Loucy (cell line): ENCODE measurements at regions not wholly inside any gene's neighbourhood (a gene's known extent, or its start where the extent isn't known, plus 50 kb on each side); places are given as distances from the start of the nearest gene placed in this dataset.

ENCODE experiments used
- H2AFZ ChIP-seq: fragments of 200-600 bp; sonication (generic); 2 replicates; pipeline ENCODE4 v1.6.0; 2016; ENCODE audit warnings: antibody characterized with exemption, mild to moderate bottlenecking, low read length, moderate library complexity
- H3F3A ChIP-seq: fragments of 200-600 bp; 2 replicates; pipeline ENCODE4 v1.6.0; 2016; ENCODE audit warnings: antibody characterized with exemption, low read depth, mild to moderate bottlenecking
- H3K27me3 ChIP-seq: fragments of 200-600 bp; sonication (generic); 2 replicates; pipeline ENCODE4 v1.6.1; 2014; ENCODE audit warnings: low read length, mild to moderate bottlenecking; ENCODE audit not compliant: insufficient read depth, poor library complexity, severe bottlenecking
- H3K36me3 ChIP-seq: fragments of 200-600 bp; sonication (generic); 2 replicates; pipeline ENCODE4 v1.6.1; 2016; ENCODE audit warnings: low read length; ENCODE audit not compliant: insufficient read depth
- H3K4me1 ChIP-seq: fragments of 200-600 bp; sonication (generic); 2 replicates; pipeline ENCODE4 v1.5.1; 2014; ENCODE audit warnings: low read length, mild to moderate bottlenecking; ENCODE audit not compliant: insufficient read depth, poor library complexity, severe bottlenecking
- H3K4me2 ChIP-seq: fragments of 200-600 bp; sonication (generic); 2 replicates; pipeline ENCODE4 v1.6.0; 2014; ENCODE audit warnings: antibody characterized with exemption, low read length, low read depth, mild to moderate bottlenecking; ENCODE audit not compliant: poor library complexity, severe bottlenecking
- H3K4me3 ChIP-seq: fragments of 200-600 bp; sonication (generic); 2 replicates; pipeline ENCODE4 v1.5.1; 2014; ENCODE audit warnings: low read length, mild to moderate bottlenecking, mixed read lengths; ENCODE audit not compliant: poor library complexity, severe bottlenecking
- H3K79me2 ChIP-seq: fragments of 200-600 bp; sonication (generic); 2 replicates; pipeline ENCODE4 v1.6.1; 2014; ENCODE audit warnings: low read length; ENCODE audit not compliant: insufficient read depth
- H3K9ac ChIP-seq: fragments of 200-600 bp; sonication (generic); 2 replicates; pipeline ENCODE4 v1.6.0; 2014; ENCODE audit warnings: mild to moderate bottlenecking, low read depth, low read length, moderate library complexity; ENCODE audit not compliant: poor library complexity, severe bottlenecking
- H3K9me2 ChIP-seq: fragments of 200-600 bp; sonication (generic); replicated peaks from 2 replicates; pipeline ENCODE4 v1.6.1; 2016; ENCODE audit warnings: low read depth, low read length, mixed read lengths
- H3K9me3 ChIP-seq: fragments of 200-600 bp; sonication (generic); 2 replicates; pipeline ENCODE4 v1.6.1; 2014; ENCODE audit warnings: mild to moderate bottlenecking, antibody characterized with exemption, low read length, low read depth; ENCODE audit not compliant: insufficient read depth
- H4K20me1 ChIP-seq: fragments of 200-600 bp; sonication (generic); 2 replicates; pipeline ENCODE4 v1.6.0; 2014; ENCODE audit warnings: antibody characterized with exemption, low read length, mild to moderate bottlenecking; ENCODE audit not compliant: insufficient read depth, poor library complexity, severe bottlenecking
- EZH2phosphoT487 ChIP-seq: fragments of 200-600 bp; IDR thresholded peaks from 2 replicates; pipeline ENCODE4 v1.6.1; 2018; ENCODE audit warnings: antibody characterized with exemption, mild to moderate bottlenecking, moderate library complexity, borderline replicate concordance
- TF ChIP-seq, protein P1 (sequence below): fragments of 200-600 bp; sonication (generic); conservative IDR thresholded peaks from 2 replicates; pipeline ENCODE4 v1.5.1; 2014; ENCODE audit warnings: mild to moderate bottlenecking, antibody characterized with exemption, low read length

DNA sequence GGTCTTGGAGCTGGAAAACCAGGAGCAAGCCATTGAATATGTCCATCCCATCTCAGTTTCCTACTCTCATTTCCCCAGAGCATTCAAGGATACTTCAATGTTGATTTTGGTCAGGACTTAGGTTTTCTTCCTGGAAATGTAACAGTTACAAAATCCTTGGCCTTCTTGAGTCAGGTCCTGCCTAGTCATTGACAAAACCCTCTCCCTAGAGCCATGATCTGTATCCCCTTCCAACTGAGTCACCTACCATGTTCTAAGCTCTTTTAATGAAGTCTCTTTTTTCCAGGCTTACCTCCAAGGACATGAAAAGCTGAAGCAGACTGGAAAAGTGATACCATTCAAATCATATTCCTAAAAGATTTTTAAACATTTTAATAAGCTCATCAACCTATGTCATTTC lies 549.2 kb downstream of the GALC start:
- Histone ChIP-seq H3K79me2 (no peaks in the 10 kb centered on the region), H3K4me2 (no peak overlapping the region), H3K9me2 (no peaks in the 10 kb centered on the region), H3K27me3 (no peaks in the 10 kb centered on the region), H3K9ac (no peak overlapping the region), H3K4me1 (no peaks in the 10 kb centered on the region), H3K9me3 (no peaks in the 10 kb centered on the region), H2AFZ (no peak overlapping the region), H4K20me1 (no peaks in the 10 kb centered on the region), H3K36me3 (no peaks in the 10 kb centered on the region), H3K4me3 (no peak overlapping the region), H3F3A (no peaks in the 10 kb centered on the region)
- no peak for TF ChIP-seq EZH2phosphoT487
- TF ChIP-seq, protein P1, sequence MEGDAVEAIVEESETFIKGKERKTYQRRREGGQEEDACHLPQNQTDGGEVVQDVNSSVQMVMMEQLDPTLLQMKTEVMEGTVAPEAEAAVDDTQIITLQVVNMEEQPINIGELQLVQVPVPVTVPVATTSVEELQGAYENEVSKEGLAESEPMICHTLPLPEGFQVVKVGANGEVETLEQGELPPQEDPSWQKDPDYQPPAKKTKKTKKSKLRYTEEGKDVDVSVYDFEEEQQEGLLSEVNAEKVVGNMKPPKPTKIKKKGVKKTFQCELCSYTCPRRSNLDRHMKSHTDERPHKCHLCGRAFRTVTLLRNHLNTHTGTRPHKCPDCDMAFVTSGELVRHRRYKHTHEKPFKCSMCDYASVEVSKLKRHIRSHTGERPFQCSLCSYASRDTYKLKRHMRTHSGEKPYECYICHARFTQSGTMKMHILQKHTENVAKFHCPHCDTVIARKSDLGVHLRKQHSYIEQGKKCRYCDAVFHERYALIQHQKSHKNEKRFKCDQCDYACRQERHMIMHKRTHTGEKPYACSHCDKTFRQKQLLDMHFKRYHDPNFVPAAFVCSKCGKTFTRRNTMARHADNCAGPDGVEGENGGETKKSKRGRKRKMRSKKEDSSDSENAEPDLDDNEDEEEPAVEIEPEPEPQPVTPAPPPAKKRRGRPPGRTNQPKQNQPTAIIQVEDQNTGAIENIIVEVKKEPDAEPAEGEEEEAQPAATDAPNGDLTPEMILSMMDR = no peak

DNA sequence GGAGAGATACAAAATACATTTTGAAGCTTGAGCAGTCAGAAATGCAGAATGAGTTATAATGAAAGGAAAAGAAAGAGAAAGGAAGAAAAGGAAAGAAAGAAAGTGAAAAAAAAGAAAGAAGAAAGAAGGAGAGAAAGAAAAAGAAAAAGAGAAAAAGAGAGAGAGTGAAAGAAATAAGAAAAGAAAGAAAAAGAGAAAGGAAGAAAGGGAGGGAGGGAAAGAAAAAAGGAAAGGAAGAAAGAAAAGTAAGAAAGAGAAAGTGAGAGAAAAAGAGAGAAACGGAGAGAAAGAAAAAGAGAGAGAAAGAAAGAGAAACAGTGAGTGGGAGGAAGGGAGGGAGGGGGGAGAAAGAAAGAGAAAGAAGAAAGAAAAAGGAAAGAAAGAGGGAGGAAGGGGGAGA lies 549.9 kb downstream of the GALC start:
- Histone ChIP-seq H4K20me1 (no peaks in the 10 kb centered on the region), H3K9me2 (no peaks in the 10 kb centered on the region), H2AFZ (no peak overlapping the region), H3K9me3 (no peaks in the 10 kb centered on the region), H3F3A (no peaks in the 10 kb centered on the region), H3K36me3 (no peaks in the 10 kb centered on the region), H3K9ac (no peak overlapping the region), H3K79me2 (no peaks in the 10 kb centered on the region), H3K4me1 (no peaks in the 10 kb centered on the region), H3K4me2 (no peak overlapping the region), H3K4me3 (no peak overlapping the region), H3K27me3 (no peaks in the 10 kb centered on the region)
- TF ChIP-seq EZH2phosphoT487 = no peak
- TF ChIP-seq, protein P1 = no peak

DNA sequence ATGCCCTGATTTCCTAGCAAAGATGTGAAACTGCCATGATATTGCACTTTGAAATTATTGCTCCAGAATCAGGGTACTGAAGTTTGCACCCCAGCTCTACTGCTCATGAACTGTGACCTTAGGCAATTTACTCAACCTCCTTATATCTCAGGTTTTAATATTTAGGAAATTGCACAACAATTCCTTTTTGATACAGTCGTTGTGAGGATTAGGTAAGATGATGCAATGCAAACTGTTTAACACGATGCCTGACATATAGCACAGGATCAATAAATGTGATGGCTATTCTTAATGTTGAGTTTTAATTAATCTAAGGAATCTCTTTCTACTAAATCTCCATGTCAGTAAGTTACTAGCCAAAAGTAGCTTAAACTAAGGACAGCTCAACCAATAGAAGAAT lies 555.8 kb downstream of the GALC start:
- Histone ChIP-seq H3F3A (no peaks in the 10 kb centered on the region), H3K4me1 (no peaks in the 10 kb centered on the region), H2AFZ (no peak overlapping the region), H3K36me3 (no peaks in the 10 kb centered on the region), H3K27me3 (no peaks in the 10 kb centered on the region), H3K9me3 (peaks cover 2% of the 10 kb centered on the region; the same call in 1 of the 2 replicates), H3K9me2 (no peaks in the 10 kb centered on the region), H3K4me2 (no peak overlapping the region), H4K20me1 (no peaks in the 10 kb centered on the region), H3K79me2 (no peaks in the 10 kb centered on the region), H3K9ac (no peak overlapping the region), H3K4me3 (no peak overlapping the region)
- no peak for TF ChIP-seq EZH2phosphoT487
- TF ChIP-seq, protein P1 = no peak
